ENCODE measurements at regions not wholly inside any gene's neighbourhood (a gene's known extent, or its start where the extent isn't known, plus 50 kb on each side); places are given as distances from the start of the nearest gene placed in this dataset.

DNA sequence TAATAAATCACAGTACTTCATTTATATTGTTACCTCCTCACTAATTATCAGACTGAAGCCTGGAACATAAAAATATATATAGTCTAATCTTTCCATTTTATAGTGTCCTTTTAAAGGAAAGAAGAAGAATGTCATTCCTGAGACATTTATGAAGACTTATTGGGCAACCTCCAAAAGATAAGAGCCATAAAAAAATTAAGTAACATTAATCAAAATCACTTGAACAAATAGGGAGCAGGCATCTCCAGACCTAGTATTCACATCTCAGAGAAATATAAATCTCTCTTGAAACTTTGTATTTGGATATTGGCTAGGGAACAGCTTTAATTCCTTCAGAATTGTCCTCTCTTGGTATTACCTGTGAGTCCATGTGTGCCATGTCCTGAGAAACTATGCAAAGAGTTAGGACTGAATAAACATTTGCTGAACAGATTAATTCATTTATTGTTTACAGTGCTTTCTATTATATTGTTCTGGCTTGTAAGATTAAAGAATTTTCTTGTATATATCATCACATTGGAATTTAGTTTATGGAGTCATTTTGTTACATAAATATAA is 530.5 kb upstream of the LRRC4C start:
- TF ChIP-seq, protein P1, sequence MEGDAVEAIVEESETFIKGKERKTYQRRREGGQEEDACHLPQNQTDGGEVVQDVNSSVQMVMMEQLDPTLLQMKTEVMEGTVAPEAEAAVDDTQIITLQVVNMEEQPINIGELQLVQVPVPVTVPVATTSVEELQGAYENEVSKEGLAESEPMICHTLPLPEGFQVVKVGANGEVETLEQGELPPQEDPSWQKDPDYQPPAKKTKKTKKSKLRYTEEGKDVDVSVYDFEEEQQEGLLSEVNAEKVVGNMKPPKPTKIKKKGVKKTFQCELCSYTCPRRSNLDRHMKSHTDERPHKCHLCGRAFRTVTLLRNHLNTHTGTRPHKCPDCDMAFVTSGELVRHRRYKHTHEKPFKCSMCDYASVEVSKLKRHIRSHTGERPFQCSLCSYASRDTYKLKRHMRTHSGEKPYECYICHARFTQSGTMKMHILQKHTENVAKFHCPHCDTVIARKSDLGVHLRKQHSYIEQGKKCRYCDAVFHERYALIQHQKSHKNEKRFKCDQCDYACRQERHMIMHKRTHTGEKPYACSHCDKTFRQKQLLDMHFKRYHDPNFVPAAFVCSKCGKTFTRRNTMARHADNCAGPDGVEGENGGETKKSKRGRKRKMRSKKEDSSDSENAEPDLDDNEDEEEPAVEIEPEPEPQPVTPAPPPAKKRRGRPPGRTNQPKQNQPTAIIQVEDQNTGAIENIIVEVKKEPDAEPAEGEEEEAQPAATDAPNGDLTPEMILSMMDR (IDR thresholded peaks at IDR 0.05), result no peak
- H3K27ac ChIP-seq, result no peak overlapping the region
- no peaks in the 10 kb centered on the region for H3K36me3 ChIP-seq
- H3K4me1 ChIP-seq, result no peaks in the 10 kb centered on the region
- no peak for DNase-seq (ENCODE audit: low spot score)
- no peaks in the 10 kb centered on the region for H3K9me3 ChIP-seq
- H3K4me3 ChIP-seq, result no peak overlapping the region
- no peaks in the 10 kb centered on the region for H3K27me3 ChIP-seq

DNA sequence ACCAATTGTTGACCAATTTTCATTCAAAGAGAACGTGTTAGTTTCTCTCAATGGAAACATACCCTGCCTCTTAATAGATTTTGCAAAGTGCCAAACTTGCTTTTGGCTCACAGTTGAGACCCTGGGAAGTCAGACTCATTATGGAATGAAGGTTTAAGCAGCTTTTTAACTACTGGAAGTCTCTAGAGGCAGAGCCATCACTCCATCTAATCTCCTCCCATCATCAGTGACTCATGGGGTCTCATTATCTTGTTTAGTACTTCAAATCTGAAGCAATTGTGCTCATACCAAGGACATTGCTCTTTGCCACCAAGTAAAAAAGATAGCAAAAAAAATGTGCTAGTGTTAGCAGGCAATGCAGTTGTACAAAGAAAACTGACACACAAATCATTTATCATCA is 537.1 kb upstream of the LRRC4C start:
- Histone ChIP-seq H3K36me3 (no peaks in the 10 kb centered on the region), H3K27me3 (no peaks in the 10 kb centered on the region), H3K9me3 (no peaks in the 10 kb centered on the region), H3K27ac (no peak overlapping the region), H3K4me3 (no peak overlapping the region), H3K4me1 (no peaks in the 10 kb centered on the region)
- TF ChIP-seq, protein P1 (IDR thresholded peaks at IDR 0.05), result no peak
- no peak for DNase-seq (ENCODE audit: low spot score)

DNA sequence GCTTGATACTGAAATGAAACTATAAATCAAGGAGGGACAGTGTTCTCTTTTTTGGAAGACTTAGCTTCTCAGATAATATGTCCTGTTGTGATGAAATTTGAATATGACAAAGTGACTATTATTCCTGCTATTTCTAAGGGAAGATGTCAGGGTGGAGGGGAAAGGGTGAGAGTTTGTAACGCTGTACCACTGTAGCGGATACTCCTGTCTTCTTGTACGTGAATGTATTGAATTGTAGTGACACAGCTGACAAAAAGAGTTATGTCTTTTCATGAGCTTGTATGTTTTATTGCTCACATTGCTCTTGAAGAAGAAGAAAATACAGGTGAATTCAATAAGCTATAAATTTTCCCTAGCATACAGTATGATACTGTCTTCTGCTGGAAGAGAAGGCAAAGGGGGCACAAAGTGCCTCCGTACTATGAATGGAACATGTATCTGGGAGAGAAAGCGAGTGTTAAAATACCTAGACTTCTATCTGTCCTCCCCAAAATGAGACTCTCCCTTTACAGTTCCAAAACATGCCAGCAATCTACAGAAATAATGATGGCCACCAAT is 538.5 kb upstream of the LRRC4C start:
- no peaks in the 10 kb centered on the region for H3K27me3 ChIP-seq
- TF ChIP-seq, protein P1 (IDR thresholded peaks at IDR 0.05), result no peak
- H3K9me3 ChIP-seq, result no peaks in the 10 kb centered on the region
- no peak for DNase-seq (ENCODE audit: low spot score)
- no peak overlapping the region for H3K27ac ChIP-seq
- H3K36me3 ChIP-seq, result no peaks in the 10 kb centered on the region
- no peaks in the 10 kb centered on the region for H3K4me1 ChIP-seq
- H3K4me3 ChIP-seq, result no peak overlapping the region

DNA sequence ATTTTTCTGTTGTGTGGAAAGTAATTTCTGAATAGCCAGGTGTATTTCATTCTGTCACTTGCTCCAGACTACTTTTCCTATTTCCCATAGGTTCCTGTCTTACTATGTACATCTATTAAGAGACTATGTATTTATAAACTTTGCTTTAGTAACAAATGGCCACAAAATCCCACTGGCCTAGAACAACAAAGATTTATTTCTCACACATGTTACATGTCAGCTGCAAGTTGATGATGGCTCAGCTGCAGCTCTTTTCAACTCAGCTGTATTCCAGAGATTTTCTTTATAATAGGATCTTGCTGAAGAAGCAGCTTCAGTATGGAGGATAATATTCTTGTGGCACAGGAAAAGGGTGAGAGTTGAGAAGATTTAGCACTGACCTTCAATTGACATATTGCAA is 539.6 kb upstream of the LRRC4C start:
- no peak for DNase-seq (ENCODE audit: low spot score)
- Histone ChIP-seq H3K4me3 (no peak overlapping the region), H3K36me3 (no peaks in the 10 kb centered on the region), H3K4me1 (no peaks in the 10 kb centered on the region), H3K27ac (no peak overlapping the region), H3K9me3 (no peaks in the 10 kb centered on the region), H3K27me3 (no peaks in the 10 kb centered on the region)
- TF ChIP-seq, protein P1 (IDR thresholded peaks at IDR 0.05), result no peak

DNA sequence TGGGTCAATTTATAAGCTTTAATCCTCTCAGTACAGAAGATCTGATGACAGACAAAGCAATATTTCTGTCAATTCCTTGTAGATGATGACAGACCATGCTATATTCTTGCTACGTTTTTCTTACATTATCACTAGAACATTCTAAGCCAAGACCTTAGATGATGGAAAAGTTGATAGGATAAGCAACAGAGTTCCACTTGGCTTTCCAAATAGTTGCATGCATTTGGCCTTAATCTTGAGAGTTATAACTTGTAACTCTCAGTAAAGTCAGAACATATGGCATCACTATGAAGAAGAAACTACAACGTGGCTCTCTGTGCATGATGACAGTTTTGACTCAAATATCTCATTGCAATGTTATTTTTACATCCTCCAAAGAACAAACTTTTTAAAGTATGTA is 544.3 kb upstream of the LRRC4C start:
- no peak for DNase-seq (ENCODE audit: low spot score)
- no peaks in the 10 kb centered on the region for H3K9me3 ChIP-seq
- H3K4me3 ChIP-seq, result no peak overlapping the region
- H3K27me3 ChIP-seq, result no peaks in the 10 kb centered on the region
- H3K4me1 ChIP-seq, result no peaks in the 10 kb centered on the region
- no peak overlapping the region for H3K27ac ChIP-seq
- TF ChIP-seq, protein P1 (IDR thresholded peaks at IDR 0.05), result no peak
- no peaks in the 10 kb centered on the region for H3K36me3 ChIP-seq

DNA sequence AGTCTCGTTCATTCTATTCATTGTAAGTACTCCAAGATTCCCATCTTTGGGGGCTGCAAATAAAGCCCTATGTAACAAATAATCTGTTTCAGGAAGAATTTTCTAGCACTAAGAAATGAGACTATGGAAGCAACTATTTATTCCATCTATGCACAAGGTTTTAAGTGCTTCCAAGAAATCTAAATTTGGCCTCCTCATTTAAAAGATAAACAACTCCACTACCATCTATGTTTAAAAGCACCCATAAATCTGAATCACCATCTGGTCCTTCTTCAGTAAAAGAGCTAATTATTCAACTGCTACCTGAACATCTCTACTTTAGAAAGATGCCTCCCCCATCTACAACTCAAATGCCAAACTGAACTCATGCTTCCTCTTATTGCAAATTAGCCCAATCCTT is 547.3 kb upstream of the LRRC4C start:
- Histone ChIP-seq H3K27me3 (no peaks in the 10 kb centered on the region), H3K4me1 (no peaks in the 10 kb centered on the region), H3K9me3 (no peaks in the 10 kb centered on the region), H3K36me3 (no peaks in the 10 kb centered on the region), H3K27ac (no peak overlapping the region), H3K4me3 (no peak overlapping the region)
- DNase-seq (ENCODE audit: low spot score), result no peak
- TF ChIP-seq, protein P1 (IDR thresholded peaks at IDR 0.05), result no peak
